Stimulated activated CD4-positive, alpha-beta T cell treated with anti-CD3 and anti-CD28 coated beads, Interleukin-15, amount 100 ng/mL, for 24 hours (primary cell): ENCODE measurements at regions not wholly inside any gene's neighbourhood (a gene's known extent, or its start where the extent isn't known, plus 50 kb on each side); places are given as distances from the start of the nearest gene placed in this dataset.

Source experiments
- DNase-seq: peaks from one replicate; pipeline ENCODE4 v3.0.0-alpha.2; 2020

- no peak for DNase-seq
Observed at GRCh38 chr13:21319869-21320641, 139.0 kb downstream of the ZDHHC20 start.

GRCh38 chr13:21320642-21321034 is 138.5 kb downstream of the ZDHHC20 start:
- DNase-seq = no peak

- DNase-seq = no peak
Observed at GRCh38 chr13:21321269-21321668, 137.8 kb downstream of the ZDHHC20 start.

GRCh38 chr13:21322327-21322965 is 136.7 kb downstream of the ZDHHC20 start:
- no peak for DNase-seq
